B cell (primary cell): ENCODE measurements at regions not wholly inside any gene's neighbourhood (a gene's known extent, or its start where the extent isn't known, plus 50 kb on each side); places are given as distances from the start of the nearest gene placed in this dataset.

Source experiments
- ATAC-seq: fragments of 200-7000 bp; cut with Tn5 transposase; one replicate; pipeline ENCODE4 v1.10.0; 2021; ENCODE audit warnings: low read depth, mild to moderate bottlenecking, moderate number of reproducible peaks, moderate library complexity
- CTCF ChIA-PET: fragments of 350-600 bp; sonication (Branson Sonifier 250); formaldehyde crosslinking; loops from one replicate; lab custom pipeline; 2021; ENCODE audit warnings: antibody characterized with exemption, inconsistent platforms; lab: Charles Lee
- POLR2A ChIA-PET: fragments of 350-600 bp; sonication (Branson Sonifier 250); formaldehyde crosslinking; loops from one replicate; lab custom pipeline; 2021; ENCODE audit warnings: antibody characterized with exemption; lab: Charles Lee
- DNase-seq: peaks from one replicate; pipeline ENCODE4 v3.0.0; 2013
- H2AFZ ChIP-seq: 2 replicates; pipeline ENCODE4 v1.6.1; 2012; ENCODE audit warnings: mild to moderate bottlenecking, low read depth, low read length; ENCODE audit not compliant: insufficient read depth, poor library complexity, severe bottlenecking
- H3K27ac ChIP-seq, 2 donors: 1 replicate in 1 of 2; 2 replicates in 1 of 2; pipeline ENCODE4 v1.5.1; 2012 to 2013; ENCODE audit warnings: low read length in 2 of 2, mild to moderate bottlenecking in 2 of 2, moderate library complexity in 1 of 2
- H3K27me3 ChIP-seq, 4 experiments: fragments of 200-600 bp in 1 of 4; sonication (generic) in 1 of 4; replicated peaks in 1 of 4; 1 replicate in 2 of 4; 2 replicates in 2 of 4; pipeline versions ENCODE4 v1.6.1 to v1.7.0; 2013 to 2016; ENCODE audit warnings: low read length in 3 of 4, mild to moderate bottlenecking in 2 of 4, mixed read lengths in 1 of 4, moderate library complexity in 1 of 4; ENCODE audit not compliant: insufficient read depth in 4 of 4, control insufficient read depth in 3 of 4; ENCODE audit errors: control extremely low read depth in 1 of 4
- H3K36me3 ChIP-seq, 2 experiments: replicated peaks in 1 of 2; 1 replicate in 1 of 2; 2 replicates in 1 of 2; pipeline versions ENCODE4 v1.6.1 to v1.7.1; 2013; ENCODE audit warnings: low read length in 1 of 2; ENCODE audit not compliant: insufficient read depth in 2 of 2, control insufficient read depth in 1 of 2; ENCODE audit errors: control extremely low read depth in 1 of 2, extremely low read depth in 1 of 2
- H3K4me1 ChIP-seq, 2 donors: fragments of 200-600 bp in 1 of 2; sonication (generic) in 1 of 2; 1 replicate in 1 of 2; 2 replicates in 1 of 2; pipeline versions ENCODE4 v1.5.1 to v1.6.1; 2013 to 2017; ENCODE audit warnings: low read length in 2 of 2; ENCODE audit not compliant: control insufficient read depth in 2 of 2, insufficient read depth in 2 of 2
- H3K4me2 ChIP-seq: replicated peaks from 2 replicates; pipeline ENCODE3; 2012; ENCODE audit warnings: mild to moderate bottlenecking, low read depth, low read length; ENCODE audit not compliant: poor library complexity, severe bottlenecking
- H3K4me3 ChIP-seq, 5 experiments: fragments of 200-600 bp in 1 of 5; sonication (generic) in 1 of 5; 1 replicate in 3 of 5; 2 replicates in 2 of 5; pipeline versions ENCODE4 v1.5.1 to v1.7.0; 2011 to 2016; ENCODE audit warnings: low read length in 4 of 5, mild to moderate bottlenecking in 4 of 5, low read depth in 2 of 5, control low read depth in 1 of 5, moderate library complexity in 1 of 5; ENCODE audit not compliant: insufficient read depth in 1 of 5; ENCODE audit errors: control extremely low read depth in 1 of 5, extremely low read depth in 1 of 5
- H3K79me2 ChIP-seq: fragments of 200-600 bp; sonication (generic); one replicate; pipeline ENCODE4 v1.6.0; 2016; ENCODE audit warnings: low read length; ENCODE audit not compliant: control insufficient read depth, insufficient read depth
- H3K9ac ChIP-seq: fragments of 200-600 bp; sonication (generic); 2 replicates; pipeline ENCODE4 v1.6.1; 2017; ENCODE audit warnings: mild to moderate bottlenecking, low read length, moderate library complexity
- H3K9me3 ChIP-seq, 3 donors: one replicate each; pipeline versions ENCODE4 v1.6.1 to v1.7.1; 2013; ENCODE audit warnings: low read length in 2 of 3; ENCODE audit not compliant: control insufficient read depth in 2 of 3, insufficient read depth in 1 of 3; ENCODE audit errors: control extremely low read depth in 1 of 3
- H4K20me1 ChIP-seq: 2 replicates; pipeline ENCODE4 v1.6.0; 2012; ENCODE audit warnings: mild to moderate bottlenecking, low read length; ENCODE audit not compliant: insufficient read depth, control insufficient read depth, poor library complexity, severe bottlenecking
- H3K27ac Mint-ChIP-seq: one replicate; pipeline ENCODE4 v1.8.0; 2021; ENCODE audit warnings: mixed read lengths
- H3K27me3 Mint-ChIP-seq: one replicate; pipeline ENCODE4 v1.8.0; 2021; ENCODE audit warnings: mixed read lengths
- H3K4me1 Mint-ChIP-seq: one replicate; pipeline ENCODE4 v1.8.0; 2021; ENCODE audit warnings: mixed read lengths
- H3K4me3 Mint-ChIP-seq: one replicate; pipeline ENCODE4 v1.8.0; 2021; ENCODE audit warnings: mixed read lengths
- H3K9me3 Mint-ChIP-seq: one replicate; pipeline ENCODE4 v1.8.0; 2022; ENCODE audit warnings: mixed read lengths; ENCODE audit not compliant: insufficient read depth
- EZH2 ChIP-seq: IDR thresholded peaks from 2 replicates; pipeline ENCODE4 v1.6.1; 2012; ENCODE audit warnings: borderline replicate concordance, low read depth, mild to moderate bottlenecking, moderate library complexity, low read length; ENCODE audit not compliant: insufficient read depth, poor library complexity, severe bottlenecking
- WGBS: methylation state at CpG from one replicate; pipeline ENCODE4 v1.1.5; 2013; ENCODE audit warnings: missing lambda C conversion rate; ENCODE audit not compliant: insufficient coverage; 5-methylcytosine and 5-hydroxymethylcytosine counted together
- intact Hi-C: fragments of 100-400 bp; cut with micrococcal nuclease; formaldehyde crosslinking; loops from one replicate; pipeline ENCODE4 v1.10.0; 2022
- TF ChIP-seq, protein P1 (sequence below): fragments of 200-600 bp; IDR thresholded peaks from one replicate; pipeline ENCODE4 v1.8.0; 2022; ENCODE audit warnings: antibody characterized with exemption, mild to moderate bottlenecking

GRCh38 chr13:70206671-70207070, 98.4 kb upstream of the KLHL1 start:
- peaks cover 3% of the 10 kb centered on the region for H3K9me3 Mint-ChIP-seq
- POLR2A ChIA-PET: no interaction called here
- no peak overlapping the region for H3K27ac Mint-ChIP-seq

GRCh38 chr13:70203661-70204229, 95.5 kb upstream of the KLHL1 start:
- H3K79me2 ChIP-seq: no peaks in the 10 kb centered on the region
- H3K9ac ChIP-seq: no peak overlapping the region
- H3K4me3 ChIP-seq: no peak overlapping the region
- H3K27me3 ChIP-seq: no peaks in the 10 kb centered on the region
- Mint-ChIP-seq H3K9me3 (peaks cover 3% of the 10 kb centered on the region), H3K27ac (no peak overlapping the region), H3K4me3 (no peak overlapping the region), H3K27me3 (no peaks in the 10 kb centered on the region), H3K4me1 (no peaks in the 10 kb centered on the region)
- ATAC-seq (no peak), DNase-seq (peak; percentile 4)
- intact Hi-C loops: no loop called here
- no peaks in the 10 kb centered on the region for H4K20me1 ChIP-seq
- CTCF ChIA-PET: interaction anchor here (0.7 kb wide), 1 partner anchor 12 kb away, joined by 3 read pairs; no protein-coding TSS in a partner anchor
- no peaks in the 10 kb centered on the region for H3K4me1 ChIP-seq
- peaks cover 0 to 5% (median 3%) of the 10 kb centered on the region in 3 donors for H3K9me3 ChIP-seq
- WGBS: 100% methylated on average over 1 of the region's 5 CpGs
- POLR2A ChIA-PET: no interaction called here
- H3K36me3 ChIP-seq: no peaks in the 10 kb centered on the region
- H3K27ac ChIP-seq: no peak overlapping the region
- TF ChIP-seq, protein P1, sequence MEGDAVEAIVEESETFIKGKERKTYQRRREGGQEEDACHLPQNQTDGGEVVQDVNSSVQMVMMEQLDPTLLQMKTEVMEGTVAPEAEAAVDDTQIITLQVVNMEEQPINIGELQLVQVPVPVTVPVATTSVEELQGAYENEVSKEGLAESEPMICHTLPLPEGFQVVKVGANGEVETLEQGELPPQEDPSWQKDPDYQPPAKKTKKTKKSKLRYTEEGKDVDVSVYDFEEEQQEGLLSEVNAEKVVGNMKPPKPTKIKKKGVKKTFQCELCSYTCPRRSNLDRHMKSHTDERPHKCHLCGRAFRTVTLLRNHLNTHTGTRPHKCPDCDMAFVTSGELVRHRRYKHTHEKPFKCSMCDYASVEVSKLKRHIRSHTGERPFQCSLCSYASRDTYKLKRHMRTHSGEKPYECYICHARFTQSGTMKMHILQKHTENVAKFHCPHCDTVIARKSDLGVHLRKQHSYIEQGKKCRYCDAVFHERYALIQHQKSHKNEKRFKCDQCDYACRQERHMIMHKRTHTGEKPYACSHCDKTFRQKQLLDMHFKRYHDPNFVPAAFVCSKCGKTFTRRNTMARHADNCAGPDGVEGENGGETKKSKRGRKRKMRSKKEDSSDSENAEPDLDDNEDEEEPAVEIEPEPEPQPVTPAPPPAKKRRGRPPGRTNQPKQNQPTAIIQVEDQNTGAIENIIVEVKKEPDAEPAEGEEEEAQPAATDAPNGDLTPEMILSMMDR: no peak
- TF ChIP-seq EZH2: no peak
- H3K4me2 ChIP-seq: no peak overlapping the region
- no peak overlapping the region for H2AFZ ChIP-seq

More at GRCh38 chr13:70206671-70207070, 98.4 kb upstream of the KLHL1 start:
- H3K4me2 ChIP-seq: no peak overlapping the region
- no peaks in the 10 kb centered on the region for H4K20me1 ChIP-seq
- no peak for TF ChIP-seq EZH2
- TF ChIP-seq, protein P1: no peak
- no peaks in the 10 kb centered on the region for H3K4me1 Mint-ChIP-seq
- H3K79me2 ChIP-seq: no peaks in the 10 kb centered on the region
- no peak overlapping the region for H3K9ac ChIP-seq
- DNase-seq (no peak), ATAC-seq (no peak)
- intact Hi-C loops: no loop called here
- H3K27ac ChIP-seq: no peak overlapping the region
- no peaks in the 10 kb centered on the region for H3K27me3 Mint-ChIP-seq
- H3K4me3 ChIP-seq: no peak overlapping the region
- H3K27me3 ChIP-seq: no peaks in the 10 kb centered on the region
- H3K36me3 ChIP-seq: no peaks in the 10 kb centered on the region
- no peaks in the 10 kb centered on the region for H3K4me1 ChIP-seq
- CTCF ChIA-PET: no interaction called here
- H3K4me3 Mint-ChIP-seq: no peak overlapping the region
- no peak overlapping the region for H2AFZ ChIP-seq
- H3K9me3 ChIP-seq: peaks cover 0 to 7% (median 5%) of the 10 kb centered on the region in 3 donors
